GM06990 (cell line): ENCODE measurements at regions not wholly inside any gene's neighbourhood (a gene's known extent, or its start where the extent isn't known, plus 50 kb on each side); places are given as distances from the start of the nearest gene placed in this dataset.

Experiments used
- DNase-seq: peaks from one replicate; pipeline ENCODE4 v3.0.0-alpha.2; 2011; ENCODE audit not compliant: insufficient read length; ENCODE audit errors: extremely low read depth
- H3K27me3 ChIP-seq: replicated peaks from 2 replicates; pipeline ENCODE4 v1.6.0; 2011; ENCODE audit warnings: low read length; ENCODE audit not compliant: control insufficient read depth, insufficient read depth
- H3K36me3 ChIP-seq: 2 replicates; pipeline ENCODE4 v1.5.1; 2011; ENCODE audit warnings: low read length; ENCODE audit not compliant: control insufficient read depth, insufficient read depth
- H3K4me3 ChIP-seq: replicated peaks from 2 replicates; pipeline ENCODE4 v1.5.1; 2011; ENCODE audit warnings: low read depth, mild to moderate bottlenecking, control low read depth, low read length
- TF ChIP-seq, protein P1 (sequence below): IDR thresholded peaks from 2 replicates; pipeline ENCODE4 v1.5.1; 2011; ENCODE audit warnings: low read length, control low read depth, mild to moderate bottlenecking, inconsistent platforms; ENCODE audit not compliant: insufficient read depth, poor library complexity, severe bottlenecking

- H3K36me3 ChIP-seq, result no peaks in the 10 kb centered on the region
- no peak overlapping the region for H3K4me3 ChIP-seq
- no peaks in the 10 kb centered on the region for H3K27me3 ChIP-seq
- TF ChIP-seq, protein P1, sequence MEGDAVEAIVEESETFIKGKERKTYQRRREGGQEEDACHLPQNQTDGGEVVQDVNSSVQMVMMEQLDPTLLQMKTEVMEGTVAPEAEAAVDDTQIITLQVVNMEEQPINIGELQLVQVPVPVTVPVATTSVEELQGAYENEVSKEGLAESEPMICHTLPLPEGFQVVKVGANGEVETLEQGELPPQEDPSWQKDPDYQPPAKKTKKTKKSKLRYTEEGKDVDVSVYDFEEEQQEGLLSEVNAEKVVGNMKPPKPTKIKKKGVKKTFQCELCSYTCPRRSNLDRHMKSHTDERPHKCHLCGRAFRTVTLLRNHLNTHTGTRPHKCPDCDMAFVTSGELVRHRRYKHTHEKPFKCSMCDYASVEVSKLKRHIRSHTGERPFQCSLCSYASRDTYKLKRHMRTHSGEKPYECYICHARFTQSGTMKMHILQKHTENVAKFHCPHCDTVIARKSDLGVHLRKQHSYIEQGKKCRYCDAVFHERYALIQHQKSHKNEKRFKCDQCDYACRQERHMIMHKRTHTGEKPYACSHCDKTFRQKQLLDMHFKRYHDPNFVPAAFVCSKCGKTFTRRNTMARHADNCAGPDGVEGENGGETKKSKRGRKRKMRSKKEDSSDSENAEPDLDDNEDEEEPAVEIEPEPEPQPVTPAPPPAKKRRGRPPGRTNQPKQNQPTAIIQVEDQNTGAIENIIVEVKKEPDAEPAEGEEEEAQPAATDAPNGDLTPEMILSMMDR, result no peak
- DNase-seq, result no peak
These were observed 74.0 kb upstream of the KCNE2 start for GRCh38 chr21:34289856-34290255.

DNA sequence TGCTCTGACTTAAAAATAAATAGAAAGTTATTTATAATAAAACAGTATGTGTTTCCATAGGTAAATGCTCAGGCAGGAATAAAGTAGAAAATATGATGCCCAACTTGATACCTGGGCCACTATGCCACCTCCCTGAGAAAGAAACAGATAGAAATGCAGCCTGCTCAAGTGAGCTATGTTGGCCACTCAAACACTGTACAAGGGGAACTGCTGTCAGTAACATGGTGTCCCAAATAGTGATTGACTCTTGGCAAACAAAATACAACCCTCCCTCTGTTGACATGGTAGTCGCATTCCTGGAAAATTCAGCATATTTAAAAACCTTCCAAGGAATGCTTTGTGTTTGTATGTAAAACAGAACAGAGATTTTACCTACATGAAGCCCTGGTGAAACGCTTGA, 66.9 kb upstream of the KCNE2 start:
- H3K4me3 ChIP-seq, result no peak overlapping the region
- DNase-seq, result no peak
- TF ChIP-seq, protein P1, result no peak
- no peaks in the 10 kb centered on the region; the same call in none of the 2 replicates for H3K27me3 ChIP-seq
- H3K36me3 ChIP-seq, result no peaks in the 10 kb centered on the region

DNA sequence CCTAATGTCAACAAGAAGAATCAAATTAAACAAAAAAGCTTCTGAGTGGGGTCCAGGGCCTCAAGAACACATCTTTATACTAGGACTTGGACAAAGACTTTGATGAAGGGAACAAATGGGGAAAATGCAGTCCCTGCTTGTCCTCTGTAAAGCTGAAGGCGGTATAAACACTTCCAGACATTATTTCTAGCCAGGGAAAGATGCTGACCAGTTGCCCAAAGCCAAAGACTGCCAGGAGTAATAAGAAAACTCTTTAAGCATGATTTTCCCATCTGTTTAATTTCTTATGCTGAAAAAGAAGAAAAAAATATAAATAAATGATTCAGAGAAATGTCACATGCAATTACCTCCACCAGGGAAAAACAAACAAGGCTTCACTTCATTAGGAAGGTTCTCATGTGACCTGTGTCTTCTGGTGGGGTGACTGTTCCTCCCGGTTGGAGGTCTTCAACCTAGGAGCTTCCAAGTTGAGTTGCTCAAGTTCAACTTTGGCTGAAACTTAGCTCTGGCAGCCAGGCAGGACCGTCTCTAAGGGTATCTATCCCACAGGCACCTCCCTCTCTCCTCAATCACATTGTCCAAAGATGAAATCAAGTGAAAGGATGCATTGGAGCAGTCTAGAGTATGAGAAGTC, 65.2 kb upstream of the KCNE2 start:
- TF ChIP-seq, protein P1, result no peak
- no peaks in the 10 kb centered on the region; the same call in none of the 2 replicates for H3K27me3 ChIP-seq
- H3K36me3 ChIP-seq, result no peaks in the 10 kb centered on the region
- no peak for DNase-seq
- H3K4me3 ChIP-seq, result no peak overlapping the region

GRCh38 chr21:34299168-34299539, 64.7 kb upstream of the KCNE2 start:
- TF ChIP-seq, protein P1, result no peak
- no peaks in the 10 kb centered on the region for H3K36me3 ChIP-seq
- no peak for DNase-seq
- H3K27me3 ChIP-seq, result no peaks in the 10 kb centered on the region; the same call in none of the 2 replicates
- H3K4me3 ChIP-seq, result no peak overlapping the region

- TF ChIP-seq, protein P1, result no peak
- H3K27me3 ChIP-seq, result no peaks in the 10 kb centered on the region; the same call in 1 of the 2 replicates
- H3K4me3 ChIP-seq, result no peak overlapping the region
- DNase-seq, result no peak
- no peaks in the 10 kb centered on the region for H3K36me3 ChIP-seq
These were observed 61.3 kb upstream of the KCNE2 start for GRCh38 chr21:34302521-34302920.
